GM18508 (cell line): ENCODE measurements at regions not wholly inside any gene's neighbourhood (a gene's known extent, or its start where the extent isn't known, plus 50 kb on each side); places are given as distances from the start of the nearest gene placed in this dataset.
"Not testable (repeated sequence)": the region's sequence is repeated elsewhere in the genome, so short reads cannot be mapped to it uniquely, and the experiment has no call there.

Experiments
- ATAC-seq: cut with Tn5 transposase; IDR thresholded peaks from one replicate; pipeline ENCODE4 v1.9.1; 2021; ENCODE audit warnings: moderate number of reproducible peaks; ENCODE audit not compliant: insufficient read depth, unreplicated experiment

- ATAC-seq: no peak
Measured at GRCh38 chr11:81673001-81673400, 1060.7 kb downstream of the FAM181B start.

- no peak for ATAC-seq
Measured at GRCh38 chr11:81669935-81670543, 1063.6 kb downstream of the FAM181B start.

GRCh38 chr11:81658722-81659121 is 1074.9 kb downstream of the FAM181B start:
- ATAC-seq: no peak

- ATAC-seq: no peak
Measured at GRCh38 chr11:81655351-81655750, 1078.3 kb downstream of the FAM181B start.

GRCh38 chr11:81647374-81647773 is 1086.3 kb downstream of the FAM181B start:
- no peak for ATAC-seq

- ATAC-seq: peak; percentile 94
Measured at GRCh38 chr11:81644239-81644840, 1089.3 kb downstream of the FAM181B start.

GRCh38 chr11:81634483-81634882 is 1099.2 kb downstream of the FAM181B start:
- no peak for ATAC-seq

GRCh38 chr11:81602508-81602907 is 1131.2 kb downstream of the FAM181B start:
- no peak for ATAC-seq

GRCh38 chr11:81596704-81597103 is 1137.0 kb downstream of the FAM181B start:
- no peak for ATAC-seq

GRCh38 chr11:81585390-81585933 is 1148.2 kb downstream of the FAM181B start:
- no peak for ATAC-seq

- no peak for ATAC-seq
Measured at GRCh38 chr11:81579339-81579738, 1154.3 kb downstream of the FAM181B start.

GRCh38 chr11:81578571-81578970 is 1155.1 kb downstream of the FAM181B start:
- no peak for ATAC-seq

GRCh38 chr11:81574301-81574700 is 1159.4 kb downstream of the FAM181B start:
- ATAC-seq: no peak

- ATAC-seq: no peak
Measured at GRCh38 chr11:81573367-81573766, 1160.3 kb downstream of the FAM181B start.

GRCh38 chr11:81570669-81571068 is 1163.0 kb downstream of the FAM181B start:
- ATAC-seq: no peak

GRCh38 chr11:81569999-81570398 is 1163.7 kb downstream of the FAM181B start:
- ATAC-seq: no peak

GRCh38 chr11:81568918-81569317 is 1164.7 kb downstream of the FAM181B start:
- ATAC-seq: no peak

- no peak for ATAC-seq
Measured at GRCh38 chr11:81548123-81548522, 1185.5 kb downstream of the FAM181B start.

GRCh38 chr11:81539806-81540205 is 1193.9 kb downstream of the FAM181B start:
- ATAC-seq: not testable (repeated sequence)

- no peak for ATAC-seq
Measured at GRCh38 chr11:81515566-81515965, 1218.1 kb downstream of the FAM181B start.

- peak; percentile 81 for ATAC-seq
Measured at GRCh38 chr11:81497202-81497804, 1236.4 kb downstream of the FAM181B start.

GRCh38 chr11:81496601-81497000 is 1237.1 kb downstream of the FAM181B start:
- ATAC-seq: no peak
